ENCODE measurements at regions not wholly inside any gene's neighbourhood (a gene's known extent, or its start where the extent isn't known, plus 50 kb on each side); places are given as distances from the start of the nearest gene placed in this dataset.
"Not testable (repeated sequence)": the region's sequence is repeated elsewhere in the genome, so short reads cannot be mapped to it uniquely, and the experiment has no call there.

DNA sequence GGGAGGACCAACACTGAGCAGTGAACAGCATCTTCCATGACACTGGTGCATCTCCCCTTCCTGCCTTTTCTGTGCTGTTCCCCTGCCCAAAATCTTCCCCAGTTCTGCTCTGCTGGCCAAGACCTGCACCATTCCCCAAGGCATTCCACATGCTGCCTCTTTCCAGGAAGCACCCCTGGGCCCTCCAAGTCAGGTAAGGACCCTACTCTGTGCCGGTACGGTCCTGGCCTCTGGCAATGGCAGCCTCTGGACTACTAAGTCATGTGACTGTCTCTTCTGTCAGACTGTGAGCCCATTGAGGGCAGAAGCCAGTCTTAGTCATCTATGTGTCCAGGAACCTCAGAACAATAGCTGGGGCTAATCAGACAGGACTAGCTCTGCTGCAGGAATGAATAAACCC, 282.0 kb downstream of the MYCN start:
- H3K4me1 ChIP-seq (replicated peaks), result no peaks in the 10 kb centered on the region
- no peak for DNase-seq (ENCODE audit: low spot score)
- intact Hi-C loops (cut with DNase I), result no loop called here
- no peaks in the 10 kb centered on the region for H3K36me3 ChIP-seq
- no peak overlapping the region for H3K27ac ChIP-seq
- WGBS, result 100% methylated on average over 2 of the region's 2 CpGs
- H3K9me3 ChIP-seq, result no peaks in the 10 kb centered on the region
- no peak for TF ChIP-seq POLR2AphosphoS5 (IDR thresholded peaks at IDR 0.05)
- TF ChIP-seq, protein P1, sequence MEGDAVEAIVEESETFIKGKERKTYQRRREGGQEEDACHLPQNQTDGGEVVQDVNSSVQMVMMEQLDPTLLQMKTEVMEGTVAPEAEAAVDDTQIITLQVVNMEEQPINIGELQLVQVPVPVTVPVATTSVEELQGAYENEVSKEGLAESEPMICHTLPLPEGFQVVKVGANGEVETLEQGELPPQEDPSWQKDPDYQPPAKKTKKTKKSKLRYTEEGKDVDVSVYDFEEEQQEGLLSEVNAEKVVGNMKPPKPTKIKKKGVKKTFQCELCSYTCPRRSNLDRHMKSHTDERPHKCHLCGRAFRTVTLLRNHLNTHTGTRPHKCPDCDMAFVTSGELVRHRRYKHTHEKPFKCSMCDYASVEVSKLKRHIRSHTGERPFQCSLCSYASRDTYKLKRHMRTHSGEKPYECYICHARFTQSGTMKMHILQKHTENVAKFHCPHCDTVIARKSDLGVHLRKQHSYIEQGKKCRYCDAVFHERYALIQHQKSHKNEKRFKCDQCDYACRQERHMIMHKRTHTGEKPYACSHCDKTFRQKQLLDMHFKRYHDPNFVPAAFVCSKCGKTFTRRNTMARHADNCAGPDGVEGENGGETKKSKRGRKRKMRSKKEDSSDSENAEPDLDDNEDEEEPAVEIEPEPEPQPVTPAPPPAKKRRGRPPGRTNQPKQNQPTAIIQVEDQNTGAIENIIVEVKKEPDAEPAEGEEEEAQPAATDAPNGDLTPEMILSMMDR (IDR thresholded peaks at IDR 0.05), result no peak
- TF ChIP-seq POLR2A (IDR thresholded peaks at IDR 0.05), result no peak
- H3K4me3 ChIP-seq, result no peak overlapping the region
- peaks cover 2% of the 10 kb centered on the region for H3K27me3 ChIP-seq (replicated peaks; ENCODE audit: insufficient read depth)

DNA sequence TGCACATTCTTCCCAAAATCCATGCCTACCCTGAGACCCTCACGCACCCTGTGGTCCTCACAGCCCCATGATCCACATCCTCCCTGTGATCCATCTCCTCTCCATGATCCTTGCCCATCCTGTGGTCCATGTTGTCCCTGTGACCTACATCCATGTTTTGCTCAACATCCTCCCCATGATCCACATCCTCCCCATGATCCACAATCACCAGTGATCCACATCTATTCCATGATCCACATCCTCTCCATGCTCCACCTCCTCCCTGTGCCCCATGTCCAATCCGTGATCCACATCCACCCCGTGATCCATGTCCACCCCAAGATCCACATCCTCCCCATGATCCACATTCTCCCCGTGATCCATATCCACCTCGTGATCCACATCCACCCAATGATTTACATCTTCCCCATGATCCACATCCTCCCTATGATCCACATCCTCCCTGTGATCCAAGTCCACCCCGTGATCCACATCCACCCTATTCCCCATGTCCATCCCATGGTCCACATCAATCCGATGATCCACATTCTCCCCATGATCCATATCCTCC, 281.2 kb downstream of the MYCN start:
- intact Hi-C loops (cut with DNase I), result no loop called here
- no peak for DNase-seq (ENCODE audit: low spot score)
- H3K27ac ChIP-seq, result no peak overlapping the region
- no peaks in the 10 kb centered on the region for H3K9me3 ChIP-seq
- H3K27me3 ChIP-seq (replicated peaks; ENCODE audit: insufficient read depth), result no peaks in the 10 kb centered on the region
- H3K4me3 ChIP-seq, result no peak overlapping the region
- TF ChIP-seq POLR2A (IDR thresholded peaks at IDR 0.05) (no peak), POLR2AphosphoS5 (IDR thresholded peaks at IDR 0.05) (no peak)
- TF ChIP-seq, protein P1 (IDR thresholded peaks at IDR 0.05), result no peak
- no peaks in the 10 kb centered on the region for H3K36me3 ChIP-seq
- WGBS, result 84% methylated on average over 7 of the region's 7 CpGs
- no peaks in the 10 kb centered on the region for H3K4me1 ChIP-seq (replicated peaks)

DNA sequence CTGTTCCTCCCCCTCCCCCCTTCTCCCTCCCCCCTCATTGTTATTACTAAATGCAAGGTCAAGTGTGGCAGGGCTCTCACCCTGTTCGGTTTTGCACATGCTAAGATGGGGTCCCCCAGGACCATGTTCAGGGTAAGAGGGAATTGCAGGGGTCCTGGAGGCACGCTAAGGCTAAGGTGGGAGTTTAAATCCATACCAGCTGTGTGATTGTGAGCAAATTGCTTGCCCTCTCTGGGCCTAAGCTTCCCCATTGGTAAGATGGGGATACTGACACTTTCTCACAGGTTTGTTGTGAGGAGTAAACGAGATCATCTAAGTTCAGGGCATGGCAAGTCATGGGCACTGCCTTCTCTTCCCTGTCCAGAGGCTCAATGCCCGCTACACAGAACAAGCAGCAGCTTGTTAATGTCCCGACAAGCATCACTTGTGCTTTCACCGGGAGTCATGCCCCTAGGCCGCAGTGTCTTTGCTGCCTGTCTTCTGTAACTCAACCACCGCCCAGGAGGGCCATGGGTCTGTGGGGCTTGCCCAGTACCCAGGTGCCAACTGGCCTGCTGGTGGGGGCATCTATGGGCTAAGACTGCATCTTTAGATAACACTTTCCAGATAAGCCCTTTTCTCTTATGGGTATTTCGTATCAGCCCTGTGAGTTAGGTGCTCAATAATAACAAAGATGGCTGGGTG, 279.1 kb downstream of the MYCN start:
- intact Hi-C loops (cut with DNase I), result no loop called here

DNA sequence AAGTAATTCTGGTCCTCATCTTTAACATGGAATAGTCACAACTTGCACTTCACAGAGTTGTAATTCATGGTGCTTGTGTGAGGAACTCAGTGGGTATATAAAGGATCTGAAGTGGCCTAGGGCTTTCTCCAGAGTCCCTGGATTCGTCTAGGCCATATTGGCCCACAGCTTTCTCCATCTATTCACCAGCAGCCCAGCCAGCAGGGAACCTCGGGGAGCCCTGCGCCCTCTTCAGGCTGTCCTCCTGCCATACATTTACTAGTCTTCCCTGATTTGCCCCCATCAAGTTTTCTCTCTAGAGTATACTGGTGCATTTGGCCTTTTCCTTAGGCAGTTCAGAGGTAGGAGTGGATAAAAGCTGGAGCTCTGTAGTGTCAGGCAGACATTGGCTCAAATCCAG, 278.3 kb downstream of the MYCN start:
- WGBS, result 53% methylated on average over 3 of the region's 3 CpGs
- TF ChIP-seq, protein P1 (IDR thresholded peaks at IDR 0.05), result peak in 1 of 4 experiments; percentile 27
- no peak for TF ChIP-seq POLR2AphosphoS5 (IDR thresholded peaks at IDR 0.05)
- no peaks in the 10 kb centered on the region for H3K4me1 ChIP-seq (replicated peaks)
- H3K27me3 ChIP-seq (replicated peaks; ENCODE audit: insufficient read depth), result no peaks in the 10 kb centered on the region
- no peak overlapping the region for H3K27ac ChIP-seq
- no peak for DNase-seq (ENCODE audit: low spot score)
- no peaks in the 10 kb centered on the region for H3K36me3 ChIP-seq
- no peak overlapping the region for H3K4me3 ChIP-seq
- intact Hi-C loops (cut with DNase I), result no loop called here
- no peaks in the 10 kb centered on the region for H3K9me3 ChIP-seq

More for the DNA sequence above, 279.1 kb downstream of the MYCN start:
- Histone ChIP-seq H3K4me1 (replicated peaks) (no peaks in the 10 kb centered on the region), H3K4me3 (no peak overlapping the region), H3K27me3 (replicated peaks; ENCODE audit: insufficient read depth) (no peaks in the 10 kb centered on the region), H3K36me3 (no peaks in the 10 kb centered on the region), H3K9me3 (no peaks in the 10 kb centered on the region), H3K27ac (no peak overlapping the region)
- 75% methylated on average over 9 of the region's 9 CpGs for WGBS
- TF ChIP-seq, protein P1 (IDR thresholded peaks at IDR 0.05), result no peak
- TF ChIP-seq POLR2AphosphoS5 (IDR thresholded peaks at IDR 0.05) (no peak), POLR2A (IDR thresholded peaks at IDR 0.05) (no peak)
- no peak for DNase-seq (ENCODE audit: low spot score)

DNA sequence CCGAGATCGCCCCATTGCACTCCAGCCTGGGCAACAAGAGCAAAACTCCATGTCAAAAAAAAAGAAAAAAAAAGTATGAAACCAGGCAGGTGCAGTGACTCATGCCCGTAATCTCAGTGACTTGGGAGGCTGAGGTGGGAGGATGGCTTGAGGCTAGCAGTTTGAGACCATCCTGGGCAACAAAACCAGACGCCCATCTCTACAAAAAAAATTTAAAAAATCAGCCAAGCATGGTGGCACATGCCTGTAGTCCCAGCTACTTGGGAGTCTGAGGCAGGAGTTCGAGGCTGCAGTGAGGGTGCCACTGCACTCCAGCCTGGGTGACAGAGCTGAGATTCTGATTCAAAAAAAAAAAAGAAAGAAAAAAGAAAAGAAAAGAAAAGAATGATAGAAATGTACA, 277.8 kb downstream of the MYCN start:
- WGBS, result 77% methylated on average over 5 of the region's 5 CpGs

DNA sequence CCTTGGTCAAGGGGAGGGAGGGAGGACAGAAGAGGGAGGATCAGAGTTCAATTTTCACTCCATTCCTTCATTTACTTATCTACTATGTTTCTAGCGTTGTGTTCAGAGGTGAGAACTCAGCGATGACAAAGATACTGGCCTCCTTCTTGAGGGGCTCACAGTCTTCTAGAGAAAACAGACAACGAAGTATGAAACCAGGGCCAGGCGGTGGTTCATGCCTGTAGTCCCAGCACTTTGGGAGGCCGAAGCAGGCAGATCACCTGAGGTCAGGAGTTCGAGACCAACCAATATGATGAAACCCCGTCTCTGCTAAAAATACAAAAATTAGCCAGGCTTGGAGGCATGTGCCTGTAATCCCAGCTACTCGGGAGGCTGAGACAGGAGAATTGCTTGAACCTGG, 277.4 kb downstream of the MYCN start:
- H3K9me3 ChIP-seq; H3K27ac ChIP-seq; H3K4me1 ChIP-seq (replicated peaks); H3K36me3 ChIP-seq; H3K27me3 ChIP-seq (replicated peaks; ENCODE audit: insufficient read depth); H3K4me3 ChIP-seq; intact Hi-C loops (cut with DNase I); DNase-seq (ENCODE audit: low spot score): not testable (repeated sequence)
- WGBS, result 93% methylated on average over 8 of the region's 8 CpGs

More for the DNA sequence above, 277.8 kb downstream of the MYCN start:
- H3K27me3 ChIP-seq (replicated peaks; ENCODE audit: insufficient read depth), result no peaks in the 10 kb centered on the region
- DNase-seq (ENCODE audit: low spot score), result no peak
- no peaks in the 10 kb centered on the region for H3K36me3 ChIP-seq
- H3K4me1 ChIP-seq (replicated peaks), result no peaks in the 10 kb centered on the region
- no peaks in the 10 kb centered on the region for H3K9me3 ChIP-seq
- H3K27ac ChIP-seq, result no peak overlapping the region
- intact Hi-C loops (cut with DNase I), result no loop called here
- H3K4me3 ChIP-seq, result no peak overlapping the region
- TF ChIP-seq POLR2AphosphoS5 (IDR thresholded peaks at IDR 0.05), result no peak
- TF ChIP-seq, protein P1 (IDR thresholded peaks at IDR 0.05), result no peak
- TF ChIP-seq POLR2A (IDR thresholded peaks at IDR 0.05), result no peak
